Cardiac fibroblast (primary cell): ENCODE measurements at regions not wholly inside any gene's neighbourhood (a gene's known extent, or its start where the extent isn't known, plus 50 kb on each side); places are given as distances from the start of the nearest gene placed in this dataset.
A peak's percentile ranks its signal among the peaks of the same experiment; 100 is the strongest.

Experiments
- DNase-seq, 2 donors: peaks; one replicate each; pipeline versions ENCODE4 v3.0.0 to v3.0.0-alpha.2; 2010; ENCODE audit warnings: low read depth in 2 of 2
- H3K4me3 ChIP-seq, 2 donors: replicated peaks in 1 of 2; 1 replicate in 1 of 2; 2 replicates in 1 of 2; pipeline ENCODE4 v1.5.1; 2011; ENCODE audit warnings: low read depth in 2 of 2, low read length in 2 of 2, mild to moderate bottlenecking in 2 of 2, moderate library complexity in 1 of 2
- TF ChIP-seq, protein P1 (sequence below): IDR thresholded peaks from one replicate; pipeline ENCODE4 v1.5.1; 2011; ENCODE audit warnings: low read depth, mild to moderate bottlenecking, low read length, inconsistent platforms

DNA sequence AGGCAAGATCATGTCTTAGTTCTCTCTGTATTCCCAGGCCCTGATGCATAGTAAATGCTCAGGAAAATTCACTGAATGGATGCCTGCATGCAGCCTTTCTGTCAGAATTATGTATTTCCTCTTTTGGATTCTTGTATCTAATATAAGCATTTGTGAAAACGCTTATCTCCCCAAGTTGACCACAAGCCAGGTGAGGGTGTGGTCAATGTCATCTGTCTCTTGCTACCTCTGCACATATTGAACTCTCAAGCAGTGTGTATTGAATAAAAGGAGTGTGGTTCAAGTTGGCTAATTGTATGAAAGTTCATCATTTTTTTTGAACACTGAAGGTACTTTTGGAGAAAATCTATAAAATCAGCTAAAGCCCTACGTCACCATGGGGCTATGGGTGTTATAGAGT is 84.3 kb downstream of the CNGA2 start:
- no peak overlapping the region for H3K4me3 ChIP-seq
- no peak for DNase-seq

DNA sequence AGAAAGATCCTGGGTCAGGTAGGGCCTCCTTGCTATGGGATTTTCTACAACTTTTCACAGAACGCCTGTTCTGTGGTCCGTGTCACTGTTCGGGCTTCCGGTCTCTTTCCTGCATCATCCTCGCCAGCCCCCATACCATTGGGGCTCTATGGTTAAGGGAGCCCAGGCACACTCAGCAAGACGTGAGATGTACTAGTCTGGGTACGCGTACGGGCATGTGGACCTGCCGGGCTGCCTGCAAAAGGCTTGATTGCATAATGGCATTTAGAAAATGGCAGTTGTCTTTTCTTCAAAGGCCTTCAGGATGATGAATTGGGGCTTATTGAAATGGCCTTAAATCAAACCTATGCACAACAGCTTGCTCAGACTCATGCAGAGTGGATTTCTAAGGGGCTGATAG is 86.7 kb downstream of the CNGA2 start:
- TF ChIP-seq, protein P1, sequence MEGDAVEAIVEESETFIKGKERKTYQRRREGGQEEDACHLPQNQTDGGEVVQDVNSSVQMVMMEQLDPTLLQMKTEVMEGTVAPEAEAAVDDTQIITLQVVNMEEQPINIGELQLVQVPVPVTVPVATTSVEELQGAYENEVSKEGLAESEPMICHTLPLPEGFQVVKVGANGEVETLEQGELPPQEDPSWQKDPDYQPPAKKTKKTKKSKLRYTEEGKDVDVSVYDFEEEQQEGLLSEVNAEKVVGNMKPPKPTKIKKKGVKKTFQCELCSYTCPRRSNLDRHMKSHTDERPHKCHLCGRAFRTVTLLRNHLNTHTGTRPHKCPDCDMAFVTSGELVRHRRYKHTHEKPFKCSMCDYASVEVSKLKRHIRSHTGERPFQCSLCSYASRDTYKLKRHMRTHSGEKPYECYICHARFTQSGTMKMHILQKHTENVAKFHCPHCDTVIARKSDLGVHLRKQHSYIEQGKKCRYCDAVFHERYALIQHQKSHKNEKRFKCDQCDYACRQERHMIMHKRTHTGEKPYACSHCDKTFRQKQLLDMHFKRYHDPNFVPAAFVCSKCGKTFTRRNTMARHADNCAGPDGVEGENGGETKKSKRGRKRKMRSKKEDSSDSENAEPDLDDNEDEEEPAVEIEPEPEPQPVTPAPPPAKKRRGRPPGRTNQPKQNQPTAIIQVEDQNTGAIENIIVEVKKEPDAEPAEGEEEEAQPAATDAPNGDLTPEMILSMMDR, result no peak
- DNase-seq, result no peak

More for the DNA sequence above, 84.3 kb downstream of the CNGA2 start:
- TF ChIP-seq, protein P1, result no peak

DNA sequence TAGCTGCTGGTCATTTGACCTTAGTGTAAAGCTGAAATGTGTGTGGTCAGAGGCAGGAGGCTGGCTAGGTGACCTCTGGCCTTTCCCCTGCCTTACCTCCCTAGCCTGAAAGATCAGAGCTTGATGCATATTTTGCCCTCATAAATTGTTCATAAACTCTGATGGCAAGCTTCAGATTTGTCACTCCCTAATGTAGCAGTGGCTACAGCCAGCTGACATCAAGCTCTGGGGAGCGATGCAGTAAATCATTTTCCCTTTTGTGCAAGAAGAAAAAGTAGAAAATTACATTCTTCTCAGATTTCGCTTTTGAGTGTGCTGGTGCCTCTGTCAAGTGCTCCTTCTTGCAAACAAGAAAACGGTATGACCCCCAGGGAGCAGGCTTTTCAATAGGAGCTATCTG is 87.7 kb upstream of the MAGEA4 start:
- TF ChIP-seq, protein P1, result no peak
- no peak for DNase-seq

More for the DNA sequence above, 86.7 kb downstream of the CNGA2 start:
- no peak overlapping the region for H3K4me3 ChIP-seq

DNA sequence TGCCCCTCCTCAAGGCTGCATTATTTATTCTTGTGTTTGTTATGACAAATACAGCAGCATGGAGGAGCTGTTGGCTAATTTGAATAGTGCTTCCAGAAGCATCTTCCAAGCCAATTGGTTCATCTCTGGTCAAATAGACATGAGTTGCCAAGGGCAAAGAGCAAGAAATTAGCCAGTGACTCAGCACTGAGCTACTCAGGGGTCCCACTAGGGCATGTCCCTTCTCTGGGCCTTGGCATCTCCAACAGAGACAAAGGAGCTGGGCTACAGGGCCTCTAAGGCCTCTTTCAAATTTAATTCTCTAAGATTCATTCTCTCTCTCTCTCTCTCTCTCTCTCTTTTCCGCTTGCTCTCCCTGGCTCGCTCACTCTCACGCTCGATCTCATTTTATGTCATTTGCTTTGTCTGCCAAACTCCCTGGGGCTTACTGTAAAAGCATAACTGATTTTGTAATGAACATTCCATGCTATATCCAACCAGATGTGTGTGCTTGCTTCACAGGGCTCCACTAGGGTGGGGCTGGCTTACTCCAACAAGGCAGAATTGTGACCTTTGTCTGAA is 86.7 kb upstream of the MAGEA4 start:
- DNase-seq, result peak; percentile 91 to 92
- TF ChIP-seq, protein P1, result peak; percentile 30
- H3K4me3 ChIP-seq, result no peak overlapping the region

More for the DNA sequence above, 87.7 kb upstream of the MAGEA4 start:
- H3K4me3 ChIP-seq, result no peak overlapping the region

DNA sequence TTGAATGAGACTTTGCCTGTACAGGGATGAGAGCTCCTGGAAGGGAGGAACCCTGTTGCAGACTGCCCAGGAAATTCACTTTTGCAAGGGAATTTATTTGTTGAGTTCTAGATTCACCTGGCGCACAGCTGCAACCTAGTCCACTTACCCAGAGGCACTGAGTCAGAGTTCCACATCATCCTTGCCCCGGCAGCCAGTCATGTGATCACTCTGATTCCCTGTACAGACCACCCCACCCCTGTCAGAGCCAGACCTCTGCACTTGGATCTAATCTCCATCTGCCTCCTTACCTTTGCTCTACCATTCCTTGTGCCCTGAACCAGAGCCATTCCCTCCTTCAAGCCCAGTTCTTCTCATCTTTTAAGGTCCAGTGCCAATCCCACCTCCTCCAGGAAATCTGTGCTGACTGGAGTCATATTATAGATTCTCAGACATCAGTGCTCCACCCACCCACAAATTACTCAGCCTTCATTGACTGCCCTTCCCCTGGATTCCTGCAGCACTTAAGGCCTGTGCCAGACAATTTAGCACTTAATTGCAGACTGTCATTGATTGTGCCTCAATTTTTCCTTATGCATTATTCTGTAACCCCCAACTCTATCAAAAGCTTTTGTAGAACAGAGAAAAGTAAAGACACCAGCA is 84.1 kb upstream of the MAGEA4 start:
- TF ChIP-seq, protein P1, result no peak
- peak in 1 of 2 donors; percentile 5 for DNase-seq
- no peak overlapping the region for H3K4me3 ChIP-seq

DNA sequence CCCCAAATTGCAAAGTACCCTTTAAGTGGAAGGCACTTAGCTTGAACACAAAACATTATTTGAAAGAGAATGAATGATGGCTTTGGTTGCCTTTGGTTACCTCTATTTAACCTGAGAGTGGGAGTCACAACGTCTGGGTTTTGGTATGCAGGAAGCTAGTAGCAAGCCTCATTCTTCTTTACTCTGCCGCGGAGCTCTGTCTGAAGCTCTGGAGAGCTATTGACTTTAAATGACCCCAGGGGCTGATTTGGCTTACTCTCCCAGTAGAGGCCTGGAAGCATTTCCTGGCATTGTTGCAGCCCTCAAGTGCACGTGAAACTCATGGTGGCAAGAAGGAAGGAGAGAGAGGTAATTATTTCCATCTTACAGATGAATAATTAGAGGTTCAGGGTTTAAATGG is 81.8 kb upstream of the MAGEA4 start:
- no peak overlapping the region for H3K4me3 ChIP-seq
- TF ChIP-seq, protein P1, result no peak
- DNase-seq, result peak; percentile 3 to 36
